NCI-H526 treated with DMSO at 0.1 percent for 48 hours (cell line): ENCODE measurements at regions not wholly inside any gene's neighbourhood (a gene's known extent, or its start where the extent isn't known, plus 50 kb on each side); places are given as distances from the start of the nearest gene placed in this dataset.

Experiments
- DNase-seq: peaks from one replicate; lab custom pipeline; 2025; lab: John Stamatoyannopoulos, UW

DNA sequence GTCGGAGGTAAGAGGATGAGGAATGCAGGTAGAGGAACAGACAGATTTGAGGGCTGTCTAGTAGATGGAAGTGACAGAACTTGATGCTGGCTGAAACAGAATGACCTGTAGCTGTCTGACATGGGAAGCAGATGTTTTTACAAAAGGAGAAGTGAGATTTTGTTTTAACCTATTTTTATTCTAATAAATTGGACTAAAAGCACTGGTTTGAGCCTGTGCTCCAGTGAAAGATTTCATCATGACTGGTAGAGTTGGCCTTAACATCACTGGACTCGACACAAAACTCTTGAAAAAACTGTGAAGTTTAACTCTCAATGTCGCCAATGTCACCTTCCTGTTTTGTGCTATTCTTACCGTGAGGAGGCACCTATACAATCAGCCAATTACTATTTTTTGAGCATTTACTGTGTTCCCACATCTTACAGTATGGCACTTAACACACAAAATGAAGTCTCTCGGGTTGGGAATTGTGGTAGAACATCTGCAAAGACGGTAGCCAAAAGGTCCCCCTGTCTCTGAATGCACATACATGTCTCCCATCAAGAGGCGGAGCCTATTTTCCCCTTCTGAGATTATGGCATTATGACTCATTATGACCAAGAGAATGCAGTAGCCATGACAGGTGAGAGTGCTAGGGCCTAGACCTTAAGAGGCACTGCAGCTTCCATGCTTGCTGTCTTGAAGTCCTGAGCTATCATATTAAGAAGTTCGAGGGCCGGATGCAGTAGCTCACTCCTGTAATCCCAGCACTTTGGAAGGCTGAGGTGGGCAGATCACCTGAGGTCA lies 93.2 kb downstream of the FOXF2 start:
- DNase-seq = no peak

DNA sequence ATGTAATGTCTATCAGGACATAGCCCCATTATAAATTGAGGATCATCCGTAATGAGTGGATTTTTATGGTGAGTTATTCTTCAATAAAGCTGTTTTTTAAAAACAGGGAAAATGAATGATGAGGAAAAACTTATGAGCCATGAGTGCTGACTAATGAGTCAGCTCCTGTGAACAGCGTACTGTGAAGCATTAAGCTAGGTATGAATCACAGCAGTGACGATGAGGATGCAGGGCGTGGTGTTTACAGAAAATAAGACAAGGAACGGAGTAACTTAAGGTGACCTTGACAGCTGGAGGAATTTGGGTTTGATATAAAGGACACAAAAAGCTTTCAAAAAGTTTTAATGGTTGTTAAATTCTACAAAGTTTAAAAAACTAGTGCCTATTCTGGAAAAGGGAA lies 96.3 kb downstream of the FOXF2 start:
- DNase-seq = no peak

DNA sequence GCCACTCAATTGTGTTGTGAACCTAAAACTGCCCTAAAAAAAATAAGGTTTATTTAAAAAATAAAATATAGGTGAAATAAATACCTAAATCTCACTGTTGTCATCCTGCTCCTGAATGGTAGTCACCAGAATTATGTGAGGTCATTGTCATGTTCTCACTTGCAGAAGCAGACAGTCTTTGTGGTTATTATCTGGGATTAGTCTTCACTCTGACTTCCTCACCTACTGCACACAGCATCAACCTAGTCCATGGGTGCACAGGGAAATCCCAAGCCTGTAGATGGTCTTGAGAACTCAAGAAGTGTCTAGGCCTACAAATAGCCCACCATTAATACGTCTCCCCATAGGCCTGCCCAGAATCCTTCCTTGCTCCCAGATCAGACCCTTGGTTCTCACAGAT lies 97.0 kb downstream of the FOXF2 start:
- DNase-seq = no peak

DNA sequence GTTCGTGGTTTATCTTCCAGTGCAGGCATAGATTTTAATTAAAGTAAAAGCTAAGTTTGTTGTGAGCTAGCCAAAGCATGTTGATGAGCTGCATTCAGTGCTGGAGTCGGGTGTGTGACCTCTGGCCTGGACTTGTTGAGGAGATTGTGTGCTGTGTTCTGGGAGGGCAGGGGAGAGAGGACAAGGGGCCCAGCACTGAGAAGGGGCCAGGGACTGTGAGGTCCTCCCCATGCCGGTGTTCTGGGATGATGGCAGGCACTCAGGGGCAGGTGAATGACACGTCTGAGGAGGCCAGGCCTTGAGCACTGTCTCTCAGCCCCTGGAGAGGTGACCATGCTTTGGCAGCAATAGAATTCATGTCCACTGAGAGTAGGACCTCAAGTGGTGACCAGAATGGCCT lies 97.9 kb downstream of the FOXF2 start:
- no peak for DNase-seq

DNA sequence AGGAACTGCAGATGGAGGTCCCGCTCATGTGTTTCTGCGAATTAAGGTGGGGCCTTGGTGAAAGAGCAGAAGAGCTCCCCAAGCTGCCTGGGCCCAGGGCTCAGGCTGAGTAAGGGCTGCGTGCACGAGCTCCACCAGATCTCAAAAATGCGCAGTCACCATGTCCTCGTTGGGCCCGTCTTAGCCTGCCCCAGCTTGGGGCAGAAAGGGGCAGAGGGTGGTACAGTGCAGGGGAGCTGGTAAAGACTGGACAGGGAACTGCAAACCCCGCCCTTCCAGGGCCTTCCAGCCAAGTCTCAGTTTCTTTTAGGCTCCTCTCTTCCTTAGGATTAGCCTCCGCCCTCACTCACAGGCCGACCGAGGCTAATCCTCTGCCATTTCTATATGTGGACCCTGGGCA lies 101.6 kb downstream of the FOXF2 start:
- DNase-seq = no peak

DNA sequence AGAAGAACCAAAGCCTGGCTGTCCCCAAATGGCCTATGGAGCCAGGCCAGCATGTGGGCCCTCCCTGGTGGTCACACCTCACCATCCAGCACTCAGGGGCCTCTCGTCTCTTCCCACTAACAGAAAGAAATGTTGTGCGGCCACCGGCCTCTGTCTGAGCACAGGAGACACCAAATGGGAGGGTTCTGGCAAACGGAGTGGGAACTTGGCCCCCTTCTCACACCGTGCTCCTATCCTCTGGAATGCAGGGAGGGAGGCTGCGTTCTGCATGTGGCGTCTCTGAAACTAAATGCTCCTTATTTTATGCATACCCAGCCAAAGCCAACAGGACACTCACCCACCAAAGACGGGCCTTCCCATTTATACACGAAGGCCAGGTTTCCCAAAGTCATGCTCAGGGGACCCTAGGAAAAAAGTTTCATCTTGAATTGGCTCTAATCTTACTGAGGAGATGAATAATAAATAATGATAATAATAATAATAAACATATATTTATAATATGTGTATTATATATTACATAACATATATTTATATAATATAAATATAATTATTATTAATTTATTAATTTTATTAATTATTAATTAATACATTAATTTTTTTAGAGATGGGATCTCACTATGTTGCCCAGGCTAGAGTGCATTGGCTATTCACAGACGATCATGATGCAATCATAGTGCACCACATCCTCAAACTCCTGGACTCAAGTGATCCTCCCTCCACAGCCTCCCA lies 102.4 kb downstream of the FOXF2 start:
- no peak for DNase-seq

DNA sequence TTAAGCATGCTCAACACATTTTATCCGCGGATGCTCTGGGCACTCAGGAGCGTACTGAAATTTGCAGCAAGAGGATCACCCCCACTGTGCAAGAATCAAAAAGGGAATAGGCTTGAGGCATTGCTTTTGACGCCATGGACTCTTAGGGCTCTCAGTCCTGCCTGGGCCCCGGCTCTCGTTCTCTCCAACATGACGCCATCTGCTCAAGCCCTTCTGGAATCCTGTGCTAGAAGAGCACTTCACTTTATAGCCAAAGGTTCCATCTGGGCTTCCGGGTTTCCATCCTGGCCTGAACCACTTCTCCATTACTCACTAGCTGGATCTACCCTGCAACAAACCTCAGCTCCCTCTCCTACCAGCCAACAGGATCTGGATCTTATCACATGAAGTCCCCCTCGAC lies 105.3 kb downstream of the FOXF2 start:
- no peak for DNase-seq

DNA sequence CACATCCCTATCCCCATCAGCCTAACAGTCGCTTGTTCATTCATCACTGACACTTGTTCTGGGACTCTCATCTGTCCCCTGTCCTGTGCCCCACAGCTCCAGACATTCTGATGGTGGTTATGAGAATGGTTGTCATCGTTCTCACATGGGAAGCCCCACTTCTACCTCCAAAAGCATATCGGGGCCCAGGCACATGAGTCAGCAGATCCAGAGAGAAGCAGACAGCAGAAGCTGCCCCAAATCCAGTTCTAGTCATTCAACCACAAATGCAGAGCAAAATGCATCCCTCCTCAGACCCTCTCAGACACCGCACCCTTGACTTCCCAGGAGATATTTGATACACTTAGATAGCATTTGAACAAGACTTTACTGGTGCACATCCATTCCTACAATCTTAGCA lies 106.0 kb downstream of the FOXF2 start:
- no peak for DNase-seq

DNA sequence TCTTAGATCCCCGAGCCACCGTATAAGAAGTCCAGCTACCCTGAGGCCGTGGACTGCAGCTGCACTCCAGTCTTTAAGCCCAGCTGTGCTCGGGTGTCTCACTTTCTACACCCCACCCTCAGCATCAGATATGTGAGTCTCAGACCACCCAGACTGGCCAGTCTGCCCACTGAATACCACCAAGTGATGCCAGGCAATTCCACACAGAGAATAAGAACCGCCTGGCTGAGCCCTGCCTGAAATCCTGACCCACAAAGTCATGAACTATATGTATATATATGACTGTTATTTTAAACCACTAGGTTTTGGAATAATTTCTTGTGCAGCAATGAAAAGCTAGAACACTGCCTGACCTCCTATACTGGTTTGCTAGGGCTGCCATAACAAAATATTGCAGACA lies 106.7 kb downstream of the FOXF2 start:
- DNase-seq = no peak

DNA sequence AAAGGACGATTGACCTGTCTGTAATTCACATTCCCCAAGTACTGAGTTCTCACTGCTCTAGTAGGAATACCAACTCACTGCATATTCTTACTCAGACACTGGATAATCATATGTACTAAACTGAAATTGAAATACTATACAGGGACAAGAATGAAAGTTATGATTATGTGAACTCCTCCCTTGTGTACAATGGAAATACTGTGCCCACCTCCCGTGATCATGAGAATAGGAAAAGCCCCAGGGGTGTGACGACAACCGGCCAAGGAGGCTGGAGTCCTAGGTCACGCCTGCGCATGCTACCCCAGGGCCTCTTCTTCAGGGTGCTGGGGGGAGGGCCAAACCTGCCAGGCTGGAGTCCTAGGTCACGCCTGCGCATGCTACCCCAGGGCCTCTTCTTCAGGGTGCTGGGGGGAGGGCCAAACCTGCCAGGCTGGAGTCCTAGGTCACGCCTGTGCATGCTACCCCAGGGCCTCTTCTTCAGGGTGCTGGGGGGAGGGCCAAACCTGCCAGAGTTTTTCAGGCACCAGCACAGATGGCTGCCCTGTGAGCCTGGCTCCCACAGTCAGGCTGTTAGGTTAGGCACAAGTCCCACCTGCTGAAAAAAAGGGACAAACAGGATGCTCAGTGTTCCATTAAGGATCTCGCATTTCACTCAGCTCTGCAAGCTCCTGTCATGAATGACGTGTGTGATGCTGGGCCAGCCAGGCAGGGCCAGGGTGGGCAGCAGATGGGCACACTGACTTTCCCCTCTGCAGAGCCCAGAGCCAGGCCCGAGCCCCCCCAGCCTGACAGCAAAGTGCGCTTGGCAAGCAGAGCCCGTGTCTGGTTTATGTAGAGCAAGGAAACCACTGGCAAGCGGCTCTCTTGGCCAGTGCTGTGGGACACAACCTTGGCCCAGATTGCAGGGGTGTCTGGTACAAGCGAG lies 107.7 kb downstream of the FOXF2 start:
- no peak for DNase-seq

DNA sequence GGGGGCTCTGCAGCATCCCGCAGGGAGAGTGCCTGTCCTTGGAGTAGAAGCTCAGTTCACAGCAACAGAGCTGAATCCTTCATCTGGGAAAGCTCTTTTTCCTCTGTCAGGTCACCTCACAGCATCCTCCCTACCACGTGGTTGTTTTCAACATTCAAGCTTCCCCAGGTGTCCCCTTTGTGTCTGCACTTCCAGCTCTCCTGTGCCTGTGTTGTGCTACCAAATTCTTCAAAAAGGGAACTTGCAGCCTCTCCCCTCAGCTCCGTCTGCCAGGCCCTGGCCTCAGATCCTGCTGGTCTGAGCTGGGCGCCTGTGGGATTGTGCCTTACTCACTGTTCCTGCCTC lies 108.4 kb downstream of the FOXF2 start:
- no peak for DNase-seq

DNA sequence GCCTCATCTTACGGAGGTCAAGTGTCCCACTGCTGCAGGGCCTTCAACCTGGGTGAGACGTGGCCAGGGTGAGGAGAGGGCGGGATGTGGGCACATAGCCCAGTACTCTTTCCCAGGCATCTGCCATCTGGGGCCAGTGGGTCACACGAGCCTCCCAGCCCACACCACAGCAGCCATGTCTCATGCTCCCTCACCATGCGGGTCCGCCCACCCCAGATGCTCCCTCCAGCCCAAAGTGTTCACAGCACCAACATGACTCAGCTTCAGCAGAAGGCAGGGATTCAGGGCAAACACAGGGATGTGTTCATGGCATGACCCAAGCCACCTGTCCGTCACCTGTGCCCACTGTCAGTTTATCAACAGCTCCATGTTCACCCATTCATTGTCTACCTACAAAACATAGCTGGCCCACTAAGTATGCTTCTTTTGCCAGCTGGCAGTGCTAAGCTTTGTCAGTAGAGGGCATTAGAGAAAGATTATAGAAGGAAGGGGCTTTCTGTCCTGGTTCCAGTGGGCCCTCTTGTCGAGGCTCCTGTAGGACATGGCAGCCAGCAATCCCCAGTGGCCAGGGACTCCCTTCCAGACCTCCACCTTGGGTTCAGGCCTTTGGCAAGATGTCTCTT lies 109.2 kb downstream of the FOXF2 start:
- DNase-seq = no peak

DNA sequence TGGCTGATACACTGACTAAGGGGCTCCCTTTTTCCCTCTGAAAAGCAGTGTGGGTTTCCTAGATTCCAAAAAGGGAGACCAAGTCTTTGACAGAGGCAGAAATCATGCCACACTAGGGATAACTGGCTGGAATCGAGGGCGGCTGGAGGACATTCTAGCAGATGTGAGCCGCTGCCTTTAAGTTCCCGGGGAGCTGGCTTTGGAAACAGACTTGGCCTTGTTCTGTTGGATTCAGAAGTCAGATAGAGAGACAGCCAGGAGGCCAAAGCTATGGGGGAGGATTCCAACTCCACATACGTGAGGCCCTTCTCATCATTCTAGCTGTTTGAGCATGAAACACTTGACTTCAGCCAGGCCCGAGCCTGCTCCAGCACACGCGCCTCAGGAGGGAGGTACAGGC lies 109.9 kb upstream of the FOXC1 start:
- no peak for DNase-seq

DNA sequence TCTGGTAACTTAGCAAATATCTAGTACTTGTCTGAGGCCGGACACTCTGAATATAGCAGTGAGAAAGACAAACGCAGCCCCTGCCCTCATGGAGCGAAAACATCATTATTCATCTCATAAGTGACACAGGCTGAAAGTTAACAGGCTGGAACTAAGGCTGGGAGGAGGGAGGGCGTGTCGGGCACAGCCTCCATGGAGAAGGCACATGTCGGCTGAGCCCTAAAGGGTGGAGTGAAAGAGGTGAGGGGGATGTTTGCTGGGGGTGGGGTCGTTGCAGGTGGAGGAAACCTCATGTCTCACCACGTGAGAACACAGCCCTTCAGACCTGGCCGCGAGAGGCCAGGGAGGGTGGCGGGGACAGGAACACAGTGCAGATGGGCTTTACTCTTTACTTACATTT lies 108.8 kb upstream of the FOXC1 start:
- no peak for DNase-seq

DNA sequence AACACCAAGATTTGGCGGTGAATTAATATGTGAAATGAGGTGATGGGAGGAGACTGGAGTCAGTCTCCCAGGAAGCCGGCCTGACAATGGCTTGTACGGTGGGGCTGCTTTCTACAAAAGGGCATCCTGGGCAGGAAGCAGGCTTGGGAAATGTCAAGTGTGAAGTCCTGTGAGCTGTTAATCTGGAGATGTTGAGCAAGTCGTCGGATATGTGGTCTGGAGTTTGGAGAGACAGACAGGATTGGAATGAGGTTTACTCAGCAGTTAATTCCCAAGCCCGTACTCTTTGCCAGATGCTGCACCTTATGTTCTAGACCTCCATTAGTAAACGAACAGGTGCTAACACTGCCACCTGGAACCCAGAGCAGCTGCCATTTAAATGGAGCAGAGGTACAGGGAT lies 107.7 kb upstream of the FOXC1 start:
- DNase-seq = no peak

DNA sequence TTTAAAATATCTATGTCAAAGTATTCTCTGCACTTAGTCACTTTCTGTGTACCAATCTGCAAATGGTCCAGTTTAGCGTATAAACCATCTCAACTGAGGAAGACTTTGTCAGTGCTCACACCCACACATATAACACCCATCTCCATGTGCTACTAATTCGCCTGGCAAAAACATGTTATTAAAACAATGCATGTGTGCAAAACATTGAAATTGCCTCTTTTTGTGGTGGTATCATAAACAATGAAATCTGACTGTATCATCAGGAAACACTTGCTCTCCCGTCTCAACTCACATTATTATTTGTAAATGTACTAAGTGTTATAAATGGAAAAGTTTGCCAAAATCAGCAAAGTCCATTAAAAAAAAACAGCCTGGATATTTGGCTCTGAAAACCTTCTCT lies 105.9 kb upstream of the FOXC1 start:
- DNase-seq = no peak

DNA sequence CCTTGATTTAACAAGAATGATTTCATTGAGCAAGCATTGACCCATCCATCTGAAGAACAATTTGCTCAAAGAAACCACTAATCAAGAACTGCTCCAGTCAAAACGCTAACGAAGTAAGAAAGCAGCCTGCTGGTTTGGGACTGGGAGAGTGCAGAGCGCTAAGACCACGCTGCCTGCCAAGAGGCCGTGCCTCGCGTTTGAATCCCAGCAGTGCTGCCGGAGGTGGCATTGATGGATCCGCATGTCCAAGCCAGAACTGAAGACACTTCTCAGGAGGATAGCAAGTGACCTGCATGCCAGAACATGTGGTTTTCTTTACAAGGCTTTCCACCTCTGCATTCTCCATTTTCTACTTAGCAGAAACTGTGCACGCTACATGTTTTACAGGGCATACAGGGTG lies 105.2 kb upstream of the FOXC1 start:
- DNase-seq = no peak

DNA sequence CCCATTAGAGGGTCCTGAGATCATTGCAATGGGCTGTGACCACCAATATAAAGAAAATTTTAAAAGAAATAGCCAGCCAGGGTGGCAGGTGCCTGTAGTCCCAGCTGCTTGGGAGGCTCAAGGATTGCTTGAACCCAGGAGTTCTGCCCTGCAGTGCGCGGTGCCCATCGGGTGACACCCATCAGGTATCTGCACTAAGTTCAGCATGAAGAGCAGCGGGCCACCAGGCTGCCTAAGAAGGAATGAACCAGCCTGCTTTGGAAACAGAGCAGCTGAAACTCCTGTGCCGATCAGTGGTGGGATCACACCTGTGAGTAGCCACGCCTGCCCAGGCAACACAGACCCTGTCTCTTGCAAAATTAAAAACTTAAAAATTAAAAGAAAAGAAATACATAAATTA lies 102.5 kb upstream of the FOXC1 start:
- no peak for DNase-seq

DNA sequence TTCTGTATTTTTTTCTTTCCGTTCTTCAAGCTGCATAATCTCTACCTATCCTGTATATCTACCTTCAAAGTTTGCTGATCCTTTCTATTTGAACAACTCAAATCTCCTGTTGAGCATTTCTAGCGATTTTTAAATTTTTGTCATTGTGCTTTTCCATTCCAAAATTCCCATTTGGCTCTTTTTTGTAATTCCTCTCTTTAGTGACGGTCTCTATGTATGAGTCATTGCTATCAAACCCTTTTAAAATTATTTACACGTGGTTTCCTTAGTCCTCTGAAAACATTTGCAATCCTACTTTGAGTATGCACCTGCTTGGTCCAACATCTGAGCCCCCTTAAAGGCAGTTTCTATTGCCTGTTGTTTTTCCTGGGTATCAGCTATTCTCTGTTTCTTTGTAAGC lies 100.5 kb upstream of the FOXC1 start:
- no peak for DNase-seq

DNA sequence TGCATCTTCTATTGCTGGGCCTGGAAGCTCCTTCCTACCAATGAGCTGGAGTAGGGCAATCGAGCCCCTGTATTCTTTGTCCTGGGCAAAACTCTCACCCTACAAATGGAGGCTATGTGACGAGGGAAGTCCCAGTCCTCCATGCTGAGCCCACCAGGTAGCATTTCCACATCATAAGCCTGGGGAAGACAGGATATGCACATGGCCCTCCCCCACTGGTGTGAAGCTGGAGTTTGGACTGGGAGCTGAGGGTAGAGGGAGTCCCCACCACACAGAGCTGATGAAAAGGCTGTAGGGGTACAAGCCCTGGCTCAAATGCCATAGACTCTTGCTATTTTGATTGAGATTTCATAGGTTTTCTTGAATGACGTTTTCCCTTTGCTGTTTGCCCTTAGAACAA lies 99.5 kb upstream of the FOXC1 start:
- no peak for DNase-seq

DNA sequence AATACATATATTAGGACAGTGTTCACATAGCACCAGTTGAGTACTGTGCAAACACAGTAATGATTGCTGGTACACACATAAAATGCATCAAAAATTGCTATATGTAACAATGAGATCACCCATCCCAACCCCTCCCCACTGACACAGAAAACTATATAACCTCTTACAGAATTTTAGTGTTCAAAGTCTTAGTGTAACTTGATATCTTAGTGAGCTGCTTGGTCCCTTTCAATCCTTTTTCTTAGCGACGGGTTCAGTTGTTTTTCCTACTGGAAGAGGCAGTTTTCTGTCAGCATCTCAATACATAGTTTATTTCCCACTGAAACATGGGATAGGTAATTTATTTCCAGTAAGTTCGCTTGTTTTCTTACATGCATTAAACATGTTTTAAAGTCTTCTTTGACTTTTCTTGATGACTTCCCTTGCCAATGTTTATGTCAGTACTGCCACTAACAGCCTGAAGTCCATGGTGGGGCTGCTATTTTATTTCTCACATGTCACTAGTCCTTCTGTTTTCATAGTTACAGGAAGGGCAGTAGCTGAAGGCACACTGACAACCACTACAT lies 96.4 kb upstream of the FOXC1 start:
- DNase-seq = no peak

DNA sequence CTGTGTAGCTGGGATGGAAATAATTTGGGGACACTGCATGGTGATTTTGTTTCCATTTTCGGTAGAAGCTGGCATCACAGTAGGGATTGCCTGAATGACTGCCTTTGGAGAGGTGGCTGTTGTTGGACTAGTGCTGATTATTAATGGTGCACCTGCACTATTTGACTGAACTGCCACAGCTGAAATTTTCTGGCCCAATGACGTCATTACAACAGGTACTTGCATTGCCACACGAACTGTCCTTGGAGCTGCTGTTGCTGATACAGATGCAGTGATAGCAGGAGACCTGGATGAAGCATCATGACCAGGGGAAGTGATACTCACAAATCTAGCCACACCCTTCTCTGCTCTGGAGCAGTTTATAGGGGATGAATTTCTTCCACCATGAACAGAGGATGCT lies 95.6 kb upstream of the FOXC1 start:
- DNase-seq = no peak
